HG02610 (cell line): ENCODE measurements at regions not wholly inside any gene's neighbourhood (a gene's known extent, or its start where the extent isn't known, plus 50 kb on each side); places are given as distances from the start of the nearest gene placed in this dataset.
A peak's percentile ranks its signal among the peaks of the same experiment; 100 is the strongest.

Experiments
- ATAC-seq: cut with Tn5 transposase; IDR thresholded peaks from one replicate; pipeline ENCODE4 v1.9.1; 2021; ENCODE audit warnings: mild to moderate bottlenecking, moderate library complexity; ENCODE audit not compliant: unreplicated experiment

GRCh38 chr1:177848577-177848976 is 121.3 kb downstream of the SEC16B start:
- ATAC-seq, result no peak

- ATAC-seq, result no peak
Measured at GRCh38 chr1:177847843-177848242, 122.0 kb downstream of the SEC16B start.

GRCh38 chr1:177838907-177839485 is 130.9 kb downstream of the SEC16B start:
- no peak for ATAC-seq

GRCh38 chr1:177833631-177834030 is 136.2 kb downstream of the SEC16B start:
- ATAC-seq, result no peak

- ATAC-seq, result no peak
Measured at GRCh38 chr1:177830531-177831135, 139.2 kb downstream of the SEC16B start.

GRCh38 chr1:177825276-177825901 is 144.5 kb downstream of the SEC16B start:
- ATAC-seq, result no peak

GRCh38 chr1:177824508-177824982 is 145.3 kb downstream of the SEC16B start:
- ATAC-seq, result no peak

GRCh38 chr1:177820213-177820612 is 149.6 kb downstream of the SEC16B start:
- no peak for ATAC-seq

GRCh38 chr1:177817937-177818875 is 151.7 kb downstream of the SEC16B start:
- peak; percentile 83 for ATAC-seq

- no peak for ATAC-seq
Measured at GRCh38 chr1:177812650-177813049, 157.2 kb downstream of the SEC16B start.

- no peak for ATAC-seq
Measured at GRCh38 chr1:177812144-177812543, 157.7 kb downstream of the SEC16B start.

- no peak for ATAC-seq
Measured at GRCh38 chr1:177811429-177811828, 158.4 kb downstream of the SEC16B start.

- peak; percentile 69 for ATAC-seq
Measured at GRCh38 chr1:177809819-177810218, 160.0 kb downstream of the SEC16B start.

- ATAC-seq, result no peak
Measured at GRCh38 chr1:177802304-177802703, 167.6 kb downstream of the SEC16B start.

GRCh38 chr1:177801790-177802189 is 168.1 kb downstream of the SEC16B start:
- no peak for ATAC-seq

GRCh38 chr1:177800400-177801088 is 169.3 kb downstream of the SEC16B start:
- peak; percentile 50 for ATAC-seq

- no peak for ATAC-seq
Measured at GRCh38 chr1:177799746-177800145, 170.1 kb downstream of the SEC16B start.

- ATAC-seq, result no peak
Measured at GRCh38 chr1:177798614-177799013, 171.2 kb downstream of the SEC16B start.

- ATAC-seq, result no peak
Measured at GRCh38 chr1:177796561-177796960, 173.3 kb downstream of the SEC16B start.

- ATAC-seq, result no peak
Measured at GRCh38 chr1:177794376-177794991, 175.4 kb downstream of the SEC16B start.
